OCI-LY3 (cell line): ENCODE measurements at regions not wholly inside any gene's neighbourhood (a gene's known extent, or its start where the extent isn't known, plus 50 kb on each side); places are given as distances from the start of the nearest gene placed in this dataset.

ENCODE experiments used
- H2AFZ ChIP-seq: fragments of 200-600, 300-600 bp; shearing (Covaris generic); 2 replicates; pipeline ENCODE4 v1.6.0; 2014; ENCODE audit warnings: antibody characterized with exemption, low read depth, low read length
- H3K27ac ChIP-seq: fragments of 200-600, 300-600 bp; sonication (generic); 2 replicates; pipeline ENCODE4 v1.5.1; 2014; ENCODE audit warnings: mild to moderate bottlenecking, low read length, moderate library complexity, mixed read lengths
- H3K27me3 ChIP-seq: fragments of 200-600, 300-600 bp; sonication (generic); 2 replicates; pipeline ENCODE4 v1.6.1; 2014; ENCODE audit warnings: low read depth, low read length, mixed read lengths
- H3K36me3 ChIP-seq: fragments of 200-600, 300-600 bp; sonication (generic); replicated peaks from 2 replicates; pipeline ENCODE3; 2014; ENCODE audit warnings: low read depth, low read length, mixed read lengths
- H3K4me1 ChIP-seq: fragments of 300-600, 200-600 bp; sonication (generic); 2 replicates; pipeline ENCODE4 v1.6.1; 2014; ENCODE audit warnings: low read length, mixed read lengths
- H3K4me2 ChIP-seq: fragments of 200-600, 300-600 bp; sonication (generic); 2 replicates; pipeline ENCODE4 v1.6.1; 2014; ENCODE audit warnings: low read length, mixed read lengths
- H3K4me3 ChIP-seq: fragments of 300-600, 200-600 bp; sonication (generic); 2 replicates; pipeline ENCODE4 v1.5.1; 2014; ENCODE audit warnings: antibody characterized with exemption, mild to moderate bottlenecking, low read length, moderate library complexity
- H3K79me2 ChIP-seq: fragments of 300-600, 200-600 bp; shearing (Covaris generic); 2 replicates; pipeline ENCODE4 v1.6.1; 2014; ENCODE audit warnings: mild to moderate bottlenecking, low read length, mixed read lengths
- H3K9ac ChIP-seq: fragments of 300-600, 200-600 bp; shearing (Covaris generic); 2 replicates; pipeline ENCODE4 v1.6.0; 2014; ENCODE audit warnings: mild to moderate bottlenecking, low read length, moderate library complexity
- H3K9me3 ChIP-seq: fragments of 200-600, 300-600 bp; shearing (Covaris generic); 2 replicates; pipeline ENCODE4 v1.6.1; 2014; ENCODE audit warnings: low read length, mixed read lengths; ENCODE audit not compliant: insufficient read depth
- H4K20me1 ChIP-seq: fragments of 200-600, 300-600 bp; sonication (generic); 2 replicates; pipeline ENCODE4 v1.6.1; 2016; ENCODE audit warnings: low read length, mixed read lengths; ENCODE audit not compliant: insufficient read depth
- CTCF ChIP-seq: fragments of 200-600, 300-600 bp; sonication (generic); IDR thresholded peaks from 2 replicates; pipeline ENCODE4 v1.5.1; 2014; ENCODE audit warnings: antibody characterized with exemption, low read length, low read depth
- EZH2phosphoT487 ChIP-seq: fragments of 200-600 bp; shearing (Covaris generic); IDR thresholded peaks from 2 replicates; pipeline ENCODE4 v1.6.1; 2018; ENCODE audit warnings: antibody characterized with exemption, mixed run types, low read depth

- Histone ChIP-seq H3K27me3 (peaks cover 3% of the 10 kb centered on the region), H3K79me2 (no peaks in the 10 kb centered on the region), H3K9ac (no peak overlapping the region), H3K4me3 (no peak overlapping the region), H3K36me3 (no peaks in the 10 kb centered on the region), H3K27ac (no peak overlapping the region), H2AFZ (no peak overlapping the region), H4K20me1 (no peaks in the 10 kb centered on the region), H3K4me2 (no peak overlapping the region), H3K9me3 (no peaks in the 10 kb centered on the region), H3K4me1 (no peaks in the 10 kb centered on the region)
- no peak for TF ChIP-seq CTCF
- TF ChIP-seq EZH2phosphoT487, result no peak
Observed at GRCh38 chr21:15197696-15198095, 132.9 kb upstream of the NRIP1 start.

DNA sequence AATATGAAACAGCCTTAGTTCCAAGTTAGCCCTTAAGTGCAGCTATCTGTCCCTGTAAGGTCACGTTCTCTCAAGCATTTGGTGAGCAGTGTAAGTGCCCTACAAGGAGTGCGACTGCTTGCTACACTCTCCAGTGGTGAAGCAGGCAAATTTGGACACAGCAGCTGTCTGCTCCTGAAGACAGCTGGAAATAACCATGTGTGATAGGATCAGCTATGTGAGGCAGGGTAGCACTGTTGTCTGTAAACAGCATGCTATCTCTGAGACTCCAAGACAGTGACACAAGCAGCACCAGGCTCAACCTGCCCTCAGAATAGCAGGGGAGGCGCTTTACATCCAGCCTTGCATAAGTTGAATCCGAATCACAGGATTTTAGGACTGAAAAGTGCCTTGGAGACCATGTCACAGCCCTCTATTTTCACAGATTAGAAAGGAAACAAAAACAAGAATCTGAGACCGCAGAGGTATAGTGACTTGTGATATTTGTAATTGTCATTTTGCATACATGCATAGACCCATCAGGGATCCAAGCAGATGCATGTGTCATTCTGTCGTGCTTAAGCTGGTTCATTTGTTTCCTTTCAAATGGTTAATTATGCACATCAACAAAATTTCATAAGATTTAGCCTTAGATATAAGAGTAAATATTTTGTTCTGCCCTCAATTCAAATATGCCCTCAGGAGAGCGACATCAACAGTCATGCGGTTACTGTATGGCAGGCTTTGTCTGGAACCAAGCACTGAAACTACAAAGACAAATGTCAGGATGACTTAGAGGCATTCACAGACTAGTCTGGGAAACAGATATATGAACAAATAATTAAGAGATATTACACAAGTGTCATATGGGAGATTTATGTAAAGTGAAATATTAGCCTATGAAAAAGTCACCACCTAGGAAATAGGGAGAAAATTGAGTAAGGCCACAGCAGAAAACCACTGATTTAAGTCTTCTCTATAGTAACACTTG is 134.9 kb upstream of the NRIP1 start:
- Histone ChIP-seq H3K27ac (no peak overlapping the region), H3K36me3 (no peaks in the 10 kb centered on the region), H3K9ac (no peak overlapping the region), H3K27me3 (peaks cover 23% of the 10 kb centered on the region), H3K79me2 (no peaks in the 10 kb centered on the region), H3K9me3 (no peaks in the 10 kb centered on the region), H3K4me3 (no peak overlapping the region), H3K4me1 (no peaks in the 10 kb centered on the region), H2AFZ (no peak overlapping the region), H4K20me1 (no peaks in the 10 kb centered on the region), H3K4me2 (no peak overlapping the region)
- no peak for TF ChIP-seq CTCF

- Histone ChIP-seq H3K27ac (no peak overlapping the region), H3K4me2 (no peak overlapping the region), H2AFZ (no peak overlapping the region), H3K4me1 (peaks cover 16% of the 10 kb centered on the region), H3K9ac (no peak overlapping the region), H3K27me3 (peaks cover 56% of the 10 kb centered on the region), H3K79me2 (no peaks in the 10 kb centered on the region), H3K36me3 (no peaks in the 10 kb centered on the region), H3K9me3 (no peaks in the 10 kb centered on the region), H4K20me1 (peaks cover 7% of the 10 kb centered on the region; the same call in 1 of the 2 replicates), H3K4me3 (no peak overlapping the region)
- TF ChIP-seq EZH2phosphoT487 (no peak), CTCF (no peak)
Observed at GRCh38 chr21:15203740-15204139, 138.9 kb upstream of the NRIP1 start.

DNA sequence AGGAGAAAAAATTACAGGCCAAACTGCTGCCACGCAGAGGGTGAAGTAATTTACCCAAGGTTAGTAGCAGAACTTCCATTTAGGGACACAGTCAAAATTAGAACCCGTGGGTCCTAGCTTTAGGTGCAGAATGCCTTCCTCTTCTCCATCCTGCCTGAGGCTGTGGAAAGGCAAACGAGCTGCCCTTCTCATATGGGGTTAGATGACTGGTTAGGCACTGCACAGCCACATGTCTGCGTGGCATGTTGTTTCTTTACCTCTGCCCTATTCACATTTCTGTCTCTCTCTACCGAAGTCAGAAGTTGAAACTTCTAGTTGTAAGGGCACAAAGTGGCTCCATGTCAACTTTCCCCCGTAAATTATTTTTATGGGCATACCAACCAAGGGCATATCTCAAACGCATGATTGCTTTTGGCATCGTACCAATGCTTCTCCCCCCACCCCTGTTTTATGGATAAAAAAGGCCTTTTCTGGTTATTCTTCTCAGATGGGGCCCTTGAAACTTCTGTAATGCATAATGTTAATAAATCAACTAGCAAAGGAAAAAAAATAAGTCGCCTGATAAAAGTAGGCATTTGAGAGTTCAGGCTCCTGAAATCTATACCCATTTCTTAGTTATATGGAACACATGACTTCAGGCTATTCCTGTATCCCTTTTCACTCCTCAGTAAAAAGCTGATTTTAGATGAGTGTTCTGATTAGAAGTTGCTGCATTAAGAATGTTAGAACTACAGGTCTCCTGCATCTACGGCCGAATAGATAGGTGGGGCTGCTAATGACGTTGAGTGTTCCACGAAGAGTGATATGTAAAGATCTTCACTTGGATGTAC is 139.6 kb upstream of the NRIP1 start:
- H3K27me3 ChIP-seq, result peaks cover 62% of the 10 kb centered on the region
- no peak overlapping the region for H3K4me3 ChIP-seq
- no peak overlapping the region for H2AFZ ChIP-seq
- H3K4me1 ChIP-seq, result peaks cover 16% of the 10 kb centered on the region
- peaks cover 7% of the 10 kb centered on the region; the same call in 1 of the 2 replicates for H4K20me1 ChIP-seq
- H3K36me3 ChIP-seq, result no peaks in the 10 kb centered on the region
- no peak overlapping the region for H3K4me2 ChIP-seq
- TF ChIP-seq EZH2phosphoT487, result no peak
- no peak for TF ChIP-seq CTCF
- H3K9me3 ChIP-seq, result no peaks in the 10 kb centered on the region
- H3K9ac ChIP-seq, result no peak overlapping the region
- no peak overlapping the region for H3K27ac ChIP-seq
- H3K79me2 ChIP-seq, result no peaks in the 10 kb centered on the region
